ENCODE measurements at regions not wholly inside any gene's neighbourhood (a gene's known extent, or its start where the extent isn't known, plus 50 kb on each side); places are given as distances from the start of the nearest gene placed in this dataset.

DNA sequence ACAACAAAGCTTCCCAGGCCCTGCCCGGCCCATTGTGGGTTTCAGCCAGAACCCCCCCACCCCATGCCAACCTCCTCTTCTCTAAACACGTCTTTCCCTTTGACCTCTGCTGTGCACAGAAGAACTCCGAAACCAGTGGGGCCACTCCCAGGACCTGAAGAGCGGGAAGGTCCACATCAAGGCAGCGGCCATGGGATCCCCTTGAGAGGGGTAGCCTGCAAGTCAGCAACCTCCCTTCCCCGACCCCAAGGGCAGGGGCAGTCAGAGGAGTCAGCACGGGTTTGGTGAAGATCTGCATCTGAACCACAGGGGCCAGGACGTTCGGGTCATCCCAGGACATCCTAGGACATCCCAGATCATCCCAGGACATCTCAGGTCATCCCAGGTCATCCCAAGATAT is 379.9 kb upstream of the IRX4 start:
- TF ChIP-seq, protein P1, sequence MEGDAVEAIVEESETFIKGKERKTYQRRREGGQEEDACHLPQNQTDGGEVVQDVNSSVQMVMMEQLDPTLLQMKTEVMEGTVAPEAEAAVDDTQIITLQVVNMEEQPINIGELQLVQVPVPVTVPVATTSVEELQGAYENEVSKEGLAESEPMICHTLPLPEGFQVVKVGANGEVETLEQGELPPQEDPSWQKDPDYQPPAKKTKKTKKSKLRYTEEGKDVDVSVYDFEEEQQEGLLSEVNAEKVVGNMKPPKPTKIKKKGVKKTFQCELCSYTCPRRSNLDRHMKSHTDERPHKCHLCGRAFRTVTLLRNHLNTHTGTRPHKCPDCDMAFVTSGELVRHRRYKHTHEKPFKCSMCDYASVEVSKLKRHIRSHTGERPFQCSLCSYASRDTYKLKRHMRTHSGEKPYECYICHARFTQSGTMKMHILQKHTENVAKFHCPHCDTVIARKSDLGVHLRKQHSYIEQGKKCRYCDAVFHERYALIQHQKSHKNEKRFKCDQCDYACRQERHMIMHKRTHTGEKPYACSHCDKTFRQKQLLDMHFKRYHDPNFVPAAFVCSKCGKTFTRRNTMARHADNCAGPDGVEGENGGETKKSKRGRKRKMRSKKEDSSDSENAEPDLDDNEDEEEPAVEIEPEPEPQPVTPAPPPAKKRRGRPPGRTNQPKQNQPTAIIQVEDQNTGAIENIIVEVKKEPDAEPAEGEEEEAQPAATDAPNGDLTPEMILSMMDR (IDR thresholded peaks at IDR 0.05): no peak
- TF ChIP-seq ZFX (IDR thresholded peaks at IDR 0.05; ENCODE audit: borderline replicate concordance): no peak
